ENCODE measurements at regions not wholly inside any gene's neighbourhood (a gene's known extent, or its start where the extent isn't known, plus 50 kb on each side); places are given as distances from the start of the nearest gene placed in this dataset.

DNA sequence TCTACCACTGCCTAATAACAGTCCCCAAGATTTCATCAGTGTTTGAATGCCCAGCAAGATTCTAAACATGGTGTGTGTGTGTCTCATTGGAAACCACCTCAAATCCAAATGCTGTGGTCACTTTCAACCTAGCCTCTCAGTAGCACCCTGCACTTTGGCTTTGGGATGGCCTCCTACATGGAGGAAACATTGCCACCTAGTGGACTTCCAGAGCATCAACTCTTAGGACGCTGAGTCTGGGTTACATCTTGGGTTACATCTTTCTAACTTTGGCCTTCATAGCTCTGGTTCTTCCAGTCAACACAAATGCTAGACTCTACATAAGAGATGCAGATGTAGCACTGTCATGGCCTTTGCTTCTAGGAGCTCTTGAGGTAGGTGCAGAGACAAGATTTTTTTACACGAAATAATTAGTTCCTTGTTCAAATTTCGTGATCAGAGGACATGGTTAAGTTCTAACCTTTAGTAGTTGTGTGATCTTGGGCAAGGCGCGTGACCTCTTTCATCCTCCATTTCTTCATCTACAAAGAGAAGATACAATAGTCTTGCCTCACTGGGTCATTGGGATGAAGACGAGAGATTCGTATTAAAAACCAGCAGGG lies 113.5 kb upstream of the VASH1 start:
- no peaks in the 10 kb centered on the region for H3K9me2 ChIP-seq (ENCODE audit: insufficient read depth)
- POLR2A ChIA-PET: no interaction called here
- H3K4me2 ChIP-seq (ENCODE audit: low read length): no peak overlapping the region
- H3K9me3 ChIP-seq (ENCODE audit: control insufficient read depth in 1 of 2, insufficient read depth in 1 of 2, low read depth in 1 of 2, low read length in 2 of 2): no peaks in the 10 kb centered on the region
- no peak overlapping the region for H3K27ac ChIP-seq (ENCODE audit: low read depth, low read length)
- DNase-seq (ENCODE audit: low read depth, low spot score) (peak; percentile 48), ATAC-seq (peak; percentile 88)
- RAD21 ChIA-PET (ENCODE audit: low non-redundant PET in 1 of 2, low total read pairs in 2 of 2, uncharacterized antibody in 2 of 2, unreplicated experiment in 2 of 2): no interaction called here
- H3K9ac ChIP-seq (ENCODE audit: low read length): no peak overlapping the region
- H4K20me1 ChIP-seq (ENCODE audit: insufficient read depth): no peaks in the 10 kb centered on the region
- no peaks in the 10 kb centered on the region for H3K79me2 ChIP-seq (ENCODE audit: insufficient read depth, low read length)
- peaks cover 5% of the 10 kb centered on the region; the same call in 1 of the 2 replicates for H3K27me3 ChIP-seq (ENCODE audit: insufficient read depth, low read length)
- H3K36me3 ChIP-seq (ENCODE audit: control insufficient read depth in 1 of 2, insufficient read depth in 2 of 2, low read length in 2 of 2): no peaks in the 10 kb centered on the region
- CTCF ChIA-PET: interaction anchor here (0.6 to 1.8 kb wide), 9 partner anchors 15 to 939 kb away, joined by 3 to 6 read pairs (median 3); partner anchors contain the start of gene VASH1
- H2AFZ ChIP-seq (ENCODE audit: low read depth, low read length, poor library complexity, severe bottlenecking): peak overlapping the region; percentile 23
- TF ChIP-seq FOSL1 (IDR thresholded peaks at IDR 0.05; ENCODE audit: low read depth) (no peak), SRF (IDR thresholded peaks at IDR 0.05; ENCODE audit: low read depth) (no peak), CBX3 (IDR thresholded peaks at IDR 0.05; ENCODE audit: low read depth) (no peak), RAD21 (IDR thresholded peaks at IDR 0.05; ENCODE audit: low read depth) (peak; percentile 72), POLR2AphosphoS5 (IDR thresholded peaks at IDR 0.05; ENCODE audit: low read depth, low read length) (no peak), SP1 (IDR thresholded peaks at IDR 0.05; ENCODE audit: low read depth) (no peak), EZH2phosphoT487 (IDR thresholded peaks at IDR 0.05; ENCODE audit: borderline replicate concordance) (no peak), ZFX (IDR thresholded peaks at IDR 0.05) (no peak), YY1 (IDR thresholded peaks at IDR 0.05; ENCODE audit: extremely low read depth, insufficient replicate concordance, low read depth, low read length) (no peak), ELF1 (IDR thresholded peaks at IDR 0.05; ENCODE audit: borderline replicate concordance, low read depth) (no peak)
- TF ChIP-seq, protein P1, sequence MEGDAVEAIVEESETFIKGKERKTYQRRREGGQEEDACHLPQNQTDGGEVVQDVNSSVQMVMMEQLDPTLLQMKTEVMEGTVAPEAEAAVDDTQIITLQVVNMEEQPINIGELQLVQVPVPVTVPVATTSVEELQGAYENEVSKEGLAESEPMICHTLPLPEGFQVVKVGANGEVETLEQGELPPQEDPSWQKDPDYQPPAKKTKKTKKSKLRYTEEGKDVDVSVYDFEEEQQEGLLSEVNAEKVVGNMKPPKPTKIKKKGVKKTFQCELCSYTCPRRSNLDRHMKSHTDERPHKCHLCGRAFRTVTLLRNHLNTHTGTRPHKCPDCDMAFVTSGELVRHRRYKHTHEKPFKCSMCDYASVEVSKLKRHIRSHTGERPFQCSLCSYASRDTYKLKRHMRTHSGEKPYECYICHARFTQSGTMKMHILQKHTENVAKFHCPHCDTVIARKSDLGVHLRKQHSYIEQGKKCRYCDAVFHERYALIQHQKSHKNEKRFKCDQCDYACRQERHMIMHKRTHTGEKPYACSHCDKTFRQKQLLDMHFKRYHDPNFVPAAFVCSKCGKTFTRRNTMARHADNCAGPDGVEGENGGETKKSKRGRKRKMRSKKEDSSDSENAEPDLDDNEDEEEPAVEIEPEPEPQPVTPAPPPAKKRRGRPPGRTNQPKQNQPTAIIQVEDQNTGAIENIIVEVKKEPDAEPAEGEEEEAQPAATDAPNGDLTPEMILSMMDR (IDR thresholded peaks at IDR 0.05 in 2 of 3, conservative IDR thresholded peaks at IDR 0.05 in 1 of 3; ENCODE audit: borderline replicate concordance in 1 of 3, insufficient read depth in 1 of 3, low read depth in 2 of 3, low read length in 2 of 3): peak; percentile 39 to 91 (median 86); a peak in 5 of 6 replicates
- TF ChIP-seq, protein P2, sequence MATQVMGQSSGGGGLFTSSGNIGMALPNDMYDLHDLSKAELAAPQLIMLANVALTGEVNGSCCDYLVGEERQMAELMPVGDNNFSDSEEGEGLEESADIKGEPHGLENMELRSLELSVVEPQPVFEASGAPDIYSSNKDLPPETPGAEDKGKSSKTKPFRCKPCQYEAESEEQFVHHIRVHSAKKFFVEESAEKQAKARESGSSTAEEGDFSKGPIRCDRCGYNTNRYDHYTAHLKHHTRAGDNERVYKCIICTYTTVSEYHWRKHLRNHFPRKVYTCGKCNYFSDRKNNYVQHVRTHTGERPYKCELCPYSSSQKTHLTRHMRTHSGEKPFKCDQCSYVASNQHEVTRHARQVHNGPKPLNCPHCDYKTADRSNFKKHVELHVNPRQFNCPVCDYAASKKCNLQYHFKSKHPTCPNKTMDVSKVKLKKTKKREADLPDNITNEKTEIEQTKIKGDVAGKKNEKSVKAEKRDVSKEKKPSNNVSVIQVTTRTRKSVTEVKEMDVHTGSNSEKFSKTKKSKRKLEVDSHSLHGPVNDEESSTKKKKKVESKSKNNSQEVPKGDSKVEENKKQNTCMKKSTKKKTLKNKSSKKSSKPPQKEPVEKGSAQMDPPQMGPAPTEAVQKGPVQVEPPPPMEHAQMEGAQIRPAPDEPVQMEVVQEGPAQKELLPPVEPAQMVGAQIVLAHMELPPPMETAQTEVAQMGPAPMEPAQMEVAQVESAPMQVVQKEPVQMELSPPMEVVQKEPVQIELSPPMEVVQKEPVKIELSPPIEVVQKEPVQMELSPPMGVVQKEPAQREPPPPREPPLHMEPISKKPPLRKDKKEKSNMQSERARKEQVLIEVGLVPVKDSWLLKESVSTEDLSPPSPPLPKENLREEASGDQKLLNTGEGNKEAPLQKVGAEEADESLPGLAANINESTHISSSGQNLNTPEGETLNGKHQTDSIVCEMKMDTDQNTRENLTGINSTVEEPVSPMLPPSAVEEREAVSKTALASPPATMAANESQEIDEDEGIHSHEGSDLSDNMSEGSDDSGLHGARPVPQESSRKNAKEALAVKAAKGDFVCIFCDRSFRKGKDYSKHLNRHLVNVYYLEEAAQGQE (IDR thresholded peaks at IDR 0.05; ENCODE audit: low read depth): no peak
- TF ChIP-seq, protein P3, sequence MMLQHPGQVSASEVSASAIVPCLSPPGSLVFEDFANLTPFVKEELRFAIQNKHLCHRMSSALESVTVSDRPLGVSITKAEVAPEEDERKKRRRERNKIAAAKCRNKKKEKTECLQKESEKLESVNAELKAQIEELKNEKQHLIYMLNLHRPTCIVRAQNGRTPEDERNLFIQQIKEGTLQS (IDR thresholded peaks at IDR 0.05): no peak
- TF ChIP-seq, protein P4, sequence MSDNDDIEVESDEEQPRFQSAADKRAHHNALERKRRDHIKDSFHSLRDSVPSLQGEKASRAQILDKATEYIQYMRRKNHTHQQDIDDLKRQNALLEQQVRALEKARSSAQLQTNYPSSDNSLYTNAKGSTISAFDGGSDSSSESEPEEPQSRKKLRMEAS (IDR thresholded peaks at IDR 0.05): no peak
- BruUV-seq (replicated peaks): no TSS peak
- no peaks in the 10 kb centered on the region for H3K4me1 ChIP-seq (ENCODE audit: control insufficient read depth in 1 of 2, insufficient read depth in 2 of 2, low read length in 2 of 2)
- intact Hi-C loops (cut with micrococcal nuclease): loop anchor here (5.0 to 10.0 kb wide), 3 partner anchors 260 to 743 kb away; partner anchors contain the start of gene IFT43
- H3K4me3 ChIP-seq (replicated peaks in 1 of 2; ENCODE audit: low read depth in 1 of 2, low read length in 2 of 2): no peak overlapping the region
